ENCODE measurements at regions not wholly inside any gene's neighbourhood (a gene's known extent, or its start where the extent isn't known, plus 50 kb on each side); places are given as distances from the start of the nearest gene placed in this dataset.

DNA sequence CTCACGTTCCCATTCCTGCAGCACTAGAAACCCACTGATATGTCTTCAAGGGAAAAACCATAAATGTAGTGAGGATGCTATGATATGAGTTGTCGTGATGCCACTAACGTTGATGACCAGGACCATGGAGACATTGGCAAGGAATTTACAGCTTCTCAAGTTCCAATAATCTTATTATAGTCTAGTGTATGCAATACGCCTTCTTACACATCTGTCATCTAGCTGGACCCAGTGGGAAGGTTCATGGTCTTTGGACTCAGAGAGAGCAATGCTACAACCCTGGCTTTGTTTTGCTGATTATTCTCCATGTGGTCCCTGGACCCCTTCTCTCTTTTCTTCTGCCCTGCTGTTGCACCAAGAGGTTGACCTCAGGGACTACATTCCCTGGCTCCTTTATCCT, 76.0 kb upstream of the BMP2 start:
- no peak for DNase-seq (ENCODE audit: extremely low read depth, insufficient read length)
- Histone ChIP-seq H3K4me3 (replicated peaks; ENCODE audit: low read depth, low read length) (no peak overlapping the region), H3K36me3 (ENCODE audit: control insufficient read depth, insufficient read depth, low read length) (no peaks in the 10 kb centered on the region), H3K27me3 (replicated peaks; ENCODE audit: control insufficient read depth, insufficient read depth, low read length) (no peaks in the 10 kb centered on the region)
- TF ChIP-seq, protein P1, sequence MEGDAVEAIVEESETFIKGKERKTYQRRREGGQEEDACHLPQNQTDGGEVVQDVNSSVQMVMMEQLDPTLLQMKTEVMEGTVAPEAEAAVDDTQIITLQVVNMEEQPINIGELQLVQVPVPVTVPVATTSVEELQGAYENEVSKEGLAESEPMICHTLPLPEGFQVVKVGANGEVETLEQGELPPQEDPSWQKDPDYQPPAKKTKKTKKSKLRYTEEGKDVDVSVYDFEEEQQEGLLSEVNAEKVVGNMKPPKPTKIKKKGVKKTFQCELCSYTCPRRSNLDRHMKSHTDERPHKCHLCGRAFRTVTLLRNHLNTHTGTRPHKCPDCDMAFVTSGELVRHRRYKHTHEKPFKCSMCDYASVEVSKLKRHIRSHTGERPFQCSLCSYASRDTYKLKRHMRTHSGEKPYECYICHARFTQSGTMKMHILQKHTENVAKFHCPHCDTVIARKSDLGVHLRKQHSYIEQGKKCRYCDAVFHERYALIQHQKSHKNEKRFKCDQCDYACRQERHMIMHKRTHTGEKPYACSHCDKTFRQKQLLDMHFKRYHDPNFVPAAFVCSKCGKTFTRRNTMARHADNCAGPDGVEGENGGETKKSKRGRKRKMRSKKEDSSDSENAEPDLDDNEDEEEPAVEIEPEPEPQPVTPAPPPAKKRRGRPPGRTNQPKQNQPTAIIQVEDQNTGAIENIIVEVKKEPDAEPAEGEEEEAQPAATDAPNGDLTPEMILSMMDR (IDR thresholded peaks at IDR 0.05; ENCODE audit: insufficient read depth, low read length, poor library complexity, severe bottlenecking) = no peak

DNA sequence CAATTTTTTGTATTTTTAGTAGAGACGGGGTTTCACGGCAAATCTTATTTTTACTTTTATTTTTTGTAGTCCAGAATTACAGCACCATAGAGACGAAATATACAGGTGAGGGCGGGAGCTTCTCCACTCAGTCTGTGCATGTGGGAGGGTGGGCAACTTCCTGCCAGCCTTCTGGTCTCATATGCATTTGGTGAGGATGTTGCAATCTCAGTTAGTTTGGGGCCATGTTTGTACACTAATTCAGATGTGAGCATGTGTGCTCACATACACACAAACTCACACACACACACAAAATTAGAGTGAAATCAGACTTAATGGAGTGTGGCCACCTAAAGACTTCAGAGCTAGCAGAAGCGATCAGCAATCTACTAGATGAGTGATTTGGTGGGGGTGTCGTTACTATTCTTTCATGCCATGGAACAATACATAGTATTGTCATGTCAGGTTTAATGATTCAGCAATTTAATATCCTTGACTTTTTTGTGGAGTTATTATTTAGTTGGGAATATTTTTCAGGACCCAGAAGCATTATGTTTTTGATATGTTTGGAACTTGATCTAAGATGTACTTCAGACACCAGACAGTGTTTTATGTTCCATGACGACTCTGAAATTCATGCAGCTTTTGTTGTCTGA, 78.0 kb upstream of the BMP2 start:
- TF ChIP-seq, protein P1 (IDR thresholded peaks at IDR 0.05; ENCODE audit: insufficient read depth, low read length, poor library complexity, severe bottlenecking) = no peak
- DNase-seq (ENCODE audit: extremely low read depth, insufficient read length) = no peak
- Histone ChIP-seq H3K4me3 (replicated peaks; ENCODE audit: low read depth, low read length) (no peak overlapping the region), H3K27me3 (replicated peaks; ENCODE audit: control insufficient read depth, insufficient read depth, low read length) (no peaks in the 10 kb centered on the region), H3K36me3 (ENCODE audit: control insufficient read depth, insufficient read depth, low read length) (no peaks in the 10 kb centered on the region)

DNA sequence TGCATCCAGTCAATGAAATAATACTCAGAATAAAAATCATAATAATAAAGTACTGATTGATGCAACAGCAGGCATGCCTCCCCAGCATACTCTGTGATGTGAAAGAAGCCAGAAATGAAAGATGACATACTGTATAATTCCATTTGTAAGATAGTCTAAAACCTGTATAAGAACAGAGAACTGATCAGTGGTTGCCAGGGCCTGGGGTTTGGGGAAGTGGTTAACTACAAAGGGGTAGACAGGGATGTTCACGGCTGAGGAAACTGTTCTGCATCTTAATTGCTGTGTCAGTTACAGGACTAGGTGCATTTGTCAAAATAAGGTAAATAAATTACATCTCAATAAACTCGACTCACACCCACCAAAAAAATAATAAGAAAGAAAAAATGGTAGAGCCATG, 81.3 kb upstream of the BMP2 start:
- TF ChIP-seq, protein P1 (IDR thresholded peaks at IDR 0.05; ENCODE audit: insufficient read depth, low read length, poor library complexity, severe bottlenecking) = no peak
- H3K27me3 ChIP-seq (replicated peaks; ENCODE audit: control insufficient read depth, insufficient read depth, low read length) = no peaks in the 10 kb centered on the region
- no peak for DNase-seq (ENCODE audit: extremely low read depth, insufficient read length)
- no peaks in the 10 kb centered on the region for H3K36me3 ChIP-seq (ENCODE audit: control insufficient read depth, insufficient read depth, low read length)
- H3K4me3 ChIP-seq (replicated peaks; ENCODE audit: low read depth, low read length) = no peak overlapping the region

DNA sequence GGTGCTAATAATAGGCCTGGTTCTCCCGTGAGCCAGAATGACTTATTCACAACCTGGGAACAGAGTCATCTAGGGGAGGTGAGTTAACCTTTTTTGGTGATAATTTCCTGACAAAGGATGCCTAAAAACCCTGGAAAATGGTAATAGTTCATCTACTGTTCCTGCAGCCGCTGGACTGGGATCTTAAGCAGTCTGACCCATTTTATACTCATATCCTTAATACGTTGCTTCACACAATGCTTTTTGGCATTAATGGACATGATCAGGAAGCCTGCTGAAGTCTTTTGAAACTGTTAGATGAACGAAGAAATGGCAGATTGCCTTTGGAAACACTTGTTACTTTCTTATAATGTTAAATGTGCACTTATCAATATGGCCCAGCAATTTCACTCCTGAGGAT, 81.9 kb upstream of the BMP2 start:
- H3K4me3 ChIP-seq (replicated peaks; ENCODE audit: low read depth, low read length) = no peak overlapping the region
- H3K36me3 ChIP-seq (ENCODE audit: control insufficient read depth, insufficient read depth, low read length) = no peaks in the 10 kb centered on the region
- H3K27me3 ChIP-seq (replicated peaks; ENCODE audit: control insufficient read depth, insufficient read depth, low read length) = no peaks in the 10 kb centered on the region
- TF ChIP-seq, protein P1 (IDR thresholded peaks at IDR 0.05; ENCODE audit: insufficient read depth, low read length, poor library complexity, severe bottlenecking) = no peak
- no peak for DNase-seq (ENCODE audit: extremely low read depth, insufficient read length)

DNA sequence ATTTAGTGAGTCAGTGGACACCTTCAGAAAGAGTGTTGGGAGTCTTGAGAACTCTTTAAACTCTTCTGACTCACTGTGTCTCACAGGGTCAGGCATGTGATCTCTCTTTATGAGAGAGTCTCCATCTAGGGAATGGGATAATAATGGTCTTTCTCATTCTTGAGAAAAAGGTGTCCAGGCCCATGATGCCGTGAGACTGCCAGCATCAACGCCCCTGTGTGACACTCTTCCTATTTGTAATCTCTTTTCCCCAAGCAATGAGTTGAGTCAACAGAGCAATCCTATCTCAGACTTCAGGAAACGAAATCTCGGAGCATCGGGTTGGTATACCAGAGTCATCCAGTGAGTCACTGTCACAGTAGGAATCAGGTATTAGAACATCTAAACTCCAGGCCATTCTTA, 82.3 kb upstream of the BMP2 start:
- TF ChIP-seq, protein P1 (IDR thresholded peaks at IDR 0.05; ENCODE audit: insufficient read depth, low read length, poor library complexity, severe bottlenecking) = no peak
- DNase-seq (ENCODE audit: extremely low read depth, insufficient read length) = no peak
- H3K36me3 ChIP-seq (ENCODE audit: control insufficient read depth, insufficient read depth, low read length) = no peaks in the 10 kb centered on the region
- no peak overlapping the region for H3K4me3 ChIP-seq (replicated peaks; ENCODE audit: low read depth, low read length)
- H3K27me3 ChIP-seq (replicated peaks; ENCODE audit: control insufficient read depth, insufficient read depth, low read length) = no peaks in the 10 kb centered on the region

Measured in GM06990 (cell line).